HepG2 (cell line): ENCODE measurements at regions not wholly inside any gene's neighbourhood (a gene's known extent, or its start where the extent isn't known, plus 50 kb on each side); places are given as distances from the start of the nearest gene placed in this dataset.

Experiments used
- CAMTA2 ChIP-seq: sonication (generic); formaldehyde crosslinking; IDR thresholded peaks from 2 replicates; pipeline ENCODE4 v1.4.0; 2020; ENCODE audit warnings: mild to moderate bottlenecking, missing genetic modification reagents, borderline replicate concordance
- CTCF ChIP-seq: sonication (generic); formaldehyde crosslinking; IDR thresholded peaks from 2 replicates; pipeline ENCODE4 v1.5.0; 2020; ENCODE audit warnings: mild to moderate bottlenecking, missing genetic modification reagents, moderate library complexity
- GABPB1 ChIP-seq: IDR thresholded peaks from 2 replicates; pipeline ENCODE4 v1.6.1; 2016; ENCODE audit warnings: mild to moderate bottlenecking, missing genetic modification reagents, moderate library complexity, missing compliant biosample characterization
- HMGXB4 ChIP-seq, 2 experiments: sonication (generic) in 1 of 2; formaldehyde crosslinking in 1 of 2; IDR thresholded peaks; 2 replicates each; pipeline versions ENCODE4 v1.4.0 to v1.6.1; 2018 to 2020; ENCODE audit warnings: missing genetic modification reagents in 2 of 2, borderline replicate concordance in 1 of 2, low read depth in 1 of 2, mild to moderate bottlenecking in 1 of 2, missing biosample characterization in 1 of 2
- JUNB ChIP-seq: sonication (generic); formaldehyde crosslinking; IDR thresholded peaks from 2 replicates; pipeline ENCODE4 v1.8.0; 2022; ENCODE audit warnings: missing genetic modification reagents, mild to moderate bottlenecking, borderline replicate concordance
- KLF16 ChIP-seq, 2 experiments: sonication (generic) in 1 of 2; formaldehyde crosslinking in 1 of 2; IDR thresholded peaks; 2 replicates each; pipeline versions ENCODE4 v1.6.1 to v1.8.0; 2016 to 2023; ENCODE audit warnings: missing genetic modification reagents in 2 of 2, missing compliant biosample characterization in 1 of 2
- RFXANK ChIP-seq: IDR thresholded peaks from 2 replicates; pipeline ENCODE4 v1.6.1; 2016
- SRF ChIP-seq: IDR thresholded peaks from 2 replicates; pipeline ENCODE4 v1.6.1; 2011; ENCODE audit warnings: mild to moderate bottlenecking, low read depth, low read length, moderate library complexity
- ZNF224 ChIP-seq: sonication (generic); formaldehyde crosslinking; IDR thresholded peaks from 2 replicates; pipeline ENCODE4 v1.5.0; 2020; ENCODE audit warnings: mild to moderate bottlenecking, missing genetic modification reagents

GRCh38 chr9:73807952-73808351 lies 656.3 kb downstream of the ANXA1 start:
- no peak for TF ChIP-seq RFXANK (CRISPR knock-in tag)
- no peak for TF ChIP-seq SRF
- no peak for TF ChIP-seq GABPB1 (CRISPR knock-in tag)
- TF ChIP-seq CTCF (CRISPR knock-in tag): no peak
- TF ChIP-seq KLF16 (CRISPR knock-in tag; IDR thresholded peaks at IDR 0.05): no peak
- TF ChIP-seq JUNB: no peak
- TF ChIP-seq CAMTA2 (CRISPR knock-in tag): no peak
- TF ChIP-seq HMGXB4 (CRISPR knock-in tag; IDR thresholded peaks at IDR 0.05; ENCODE audit: borderline replicate concordance in 1 of 2, low read depth in 1 of 2): no peak
- TF ChIP-seq ZNF224 (CRISPR knock-in tag): no peak
